HG03432 (cell line): ENCODE measurements at regions not wholly inside any gene's neighbourhood (a gene's known extent, or its start where the extent isn't known, plus 50 kb on each side); places are given as distances from the start of the nearest gene placed in this dataset.

Experiments used
- ATAC-seq: cut with Tn5 transposase; IDR thresholded peaks from one replicate; pipeline ENCODE4 v1.9.1; 2021; ENCODE audit warnings: mild to moderate bottlenecking, moderate library complexity; ENCODE audit not compliant: unreplicated experiment

DNA sequence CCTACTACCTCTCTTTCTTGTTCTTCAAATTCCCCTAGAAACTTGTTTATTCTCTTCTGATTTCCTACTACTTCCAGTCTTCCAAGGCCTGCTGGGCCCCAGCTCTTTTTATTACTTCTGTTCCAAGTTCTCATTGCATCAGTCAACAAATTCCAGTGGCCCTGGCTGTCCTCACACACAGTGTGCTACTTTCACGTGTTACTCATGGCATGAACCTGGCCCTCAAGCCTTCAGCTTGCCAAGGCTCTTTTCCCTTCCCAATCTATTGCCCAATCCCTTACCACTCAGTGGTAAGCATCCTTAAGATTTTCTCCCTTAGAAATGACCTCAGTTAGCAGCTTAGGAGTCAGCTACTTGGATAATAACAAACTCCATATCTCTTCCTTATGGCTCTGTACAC is 613.5 kb downstream of the LMO4 start:
- no peak for ATAC-seq

DNA sequence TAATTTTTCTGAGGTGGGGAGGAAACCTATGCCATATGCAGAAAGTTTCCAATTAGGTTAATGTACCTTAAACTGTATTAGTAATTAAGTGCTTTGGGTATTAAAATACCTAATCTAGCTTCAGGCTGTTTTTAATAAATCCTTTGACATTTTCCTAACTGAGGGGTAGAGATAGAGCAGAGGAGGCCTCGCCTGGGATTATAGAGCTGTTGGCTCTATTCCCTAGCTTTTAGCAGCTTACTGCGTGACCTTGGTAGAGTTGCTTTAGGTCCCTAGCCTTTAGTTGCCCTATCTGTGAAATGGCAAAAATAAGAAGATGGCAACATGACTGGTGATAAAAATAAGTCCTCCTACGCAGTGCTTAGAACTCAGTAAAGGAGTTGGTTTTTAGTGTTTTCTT is 621.0 kb downstream of the LMO4 start:
- ATAC-seq, result no peak

DNA sequence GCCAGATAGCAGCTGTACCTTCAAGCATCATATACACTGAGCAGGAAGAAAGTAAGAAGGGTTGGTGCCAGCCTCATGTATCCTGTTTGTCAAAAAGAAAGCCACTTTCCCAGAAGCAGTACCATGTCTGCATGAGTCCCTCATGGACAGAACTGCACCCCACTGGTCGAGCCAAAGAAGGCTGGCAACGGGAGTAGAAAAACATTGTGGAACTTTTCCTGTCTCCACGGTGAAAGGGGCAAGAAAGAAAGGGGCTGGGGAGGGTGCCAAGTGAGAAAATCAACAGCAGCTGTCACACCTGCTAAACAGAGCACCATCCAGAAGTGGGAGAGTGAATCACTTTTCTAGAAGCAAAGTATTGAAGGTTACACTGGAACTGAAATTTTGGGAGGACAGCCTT is 621.7 kb downstream of the LMO4 start:
- ATAC-seq, result no peak

DNA sequence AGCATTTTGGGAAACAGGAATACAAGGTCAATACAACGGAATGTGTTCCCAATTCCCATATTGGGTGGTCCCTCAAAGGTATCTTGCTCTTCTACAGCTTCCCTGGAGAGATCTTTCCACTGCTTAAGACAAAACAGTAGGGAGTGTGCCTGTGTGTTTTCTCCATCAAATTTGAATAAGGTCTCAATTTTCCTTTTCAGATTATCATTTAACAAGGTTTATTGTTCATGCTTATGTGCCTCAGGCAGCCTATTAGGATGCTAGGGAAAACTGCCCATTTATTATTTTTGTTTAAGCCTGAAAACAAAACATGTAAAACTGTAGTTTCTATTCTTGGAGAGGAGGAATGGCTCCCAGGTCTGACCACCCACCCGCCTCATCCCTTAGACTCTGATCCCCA is 622.7 kb downstream of the LMO4 start:
- ATAC-seq, result no peak

DNA sequence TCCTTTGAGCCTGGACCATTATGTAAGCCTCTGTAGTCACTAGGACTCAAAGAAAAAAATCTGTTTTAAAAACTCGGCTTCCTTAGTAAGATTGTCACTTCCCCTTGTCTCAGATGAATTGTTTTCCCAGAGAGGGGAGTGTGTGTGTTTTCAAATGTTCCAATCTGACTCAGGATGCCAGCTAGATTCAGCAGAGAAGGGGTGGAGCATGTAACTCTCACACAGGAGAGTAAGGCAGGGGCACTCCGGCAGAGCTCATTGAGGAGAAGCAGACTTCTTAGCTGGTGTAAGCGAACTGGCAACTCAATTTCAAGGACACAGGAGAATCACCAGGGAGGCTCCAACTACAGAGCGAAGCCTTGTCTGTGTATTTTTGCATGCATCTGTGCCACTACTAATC is 623.2 kb downstream of the LMO4 start:
- ATAC-seq, result no peak

DNA sequence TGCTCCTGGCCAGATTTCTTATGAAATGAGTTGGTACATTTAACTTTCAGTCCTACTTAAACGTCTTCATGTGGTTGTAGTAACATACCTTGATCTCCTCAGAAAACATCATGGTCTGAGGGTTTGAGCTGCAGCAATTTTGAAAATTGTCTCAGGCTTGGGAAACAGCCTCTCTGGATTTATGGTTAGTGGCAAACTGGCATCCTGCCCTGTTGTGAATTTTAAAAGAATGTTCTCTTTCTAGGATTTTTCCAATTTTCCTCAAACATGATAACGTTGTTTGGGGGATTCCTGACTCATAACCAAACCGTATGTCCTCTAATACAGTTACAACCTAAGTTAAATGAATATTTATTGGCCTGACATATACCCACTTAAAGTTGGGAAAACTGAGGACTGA is 624.4 kb downstream of the LMO4 start:
- ATAC-seq, result no peak

DNA sequence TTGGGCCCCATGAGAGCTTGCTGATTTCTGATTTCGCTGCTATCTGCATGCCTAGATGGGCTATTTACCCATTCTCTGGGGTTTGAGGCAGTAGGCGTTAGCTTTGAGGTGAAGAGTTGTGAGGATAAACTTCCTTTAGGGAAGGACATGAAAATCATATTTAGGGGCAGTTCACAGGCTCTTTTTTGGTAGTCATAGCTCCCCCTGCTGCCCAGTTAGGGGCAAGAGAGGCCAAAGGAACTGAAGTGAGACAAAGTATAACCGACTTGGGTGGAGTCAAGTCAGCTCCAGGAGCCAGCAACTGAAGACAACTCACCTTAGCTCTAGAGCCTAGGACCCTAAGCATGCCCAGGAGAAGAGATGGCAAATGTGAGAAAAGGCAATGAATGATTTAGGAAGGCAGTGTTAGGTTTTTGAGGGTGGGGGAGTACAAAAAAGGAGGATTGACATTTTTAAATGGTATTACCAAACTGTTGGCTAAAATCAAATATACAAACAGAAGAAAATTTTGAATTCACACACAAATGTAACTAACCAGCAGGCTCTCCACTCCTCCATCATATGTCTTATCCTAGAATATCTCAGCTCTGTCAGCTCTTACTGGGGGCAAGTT is 625.2 kb downstream of the LMO4 start:
- peak; percentile 92 for ATAC-seq

DNA sequence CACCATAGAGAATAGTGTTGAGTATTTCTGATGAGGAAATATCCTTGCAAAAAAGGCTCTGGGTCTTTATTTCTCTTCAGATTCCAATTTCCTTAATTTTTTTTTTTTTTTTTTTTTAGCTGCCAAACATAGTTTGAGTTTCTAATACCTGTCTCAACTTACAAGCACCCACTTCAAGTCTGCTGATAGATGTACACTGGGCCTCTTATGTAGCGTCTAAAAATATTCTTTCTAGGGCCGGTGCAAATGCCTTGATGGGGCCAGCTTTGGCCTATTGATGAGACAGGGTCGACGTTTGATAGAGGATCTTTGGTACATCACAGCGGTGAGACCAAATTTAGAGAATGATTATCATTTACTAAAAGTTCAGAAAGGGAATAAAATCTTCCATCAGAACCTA is 626.4 kb downstream of the LMO4 start:
- no peak for ATAC-seq

DNA sequence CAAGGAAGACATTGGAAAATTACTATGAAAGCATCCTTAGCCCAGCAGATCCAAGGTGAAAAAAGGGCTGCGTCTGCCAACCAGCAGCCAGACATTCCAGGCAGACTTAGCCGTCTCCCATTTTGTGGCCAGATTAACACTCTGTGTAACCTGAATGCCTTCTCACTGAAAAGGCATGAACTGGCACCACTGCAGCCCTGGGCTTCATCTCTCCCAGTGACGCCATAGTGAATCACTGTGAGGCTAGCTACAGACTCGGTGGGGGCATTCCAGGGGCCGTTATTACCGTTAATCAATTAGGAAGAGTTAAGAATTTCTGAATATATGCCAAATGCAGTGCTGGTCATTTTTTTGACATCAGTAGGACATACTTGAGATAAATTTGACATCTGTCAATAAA is 627.4 kb downstream of the LMO4 start:
- ATAC-seq, result no peak

DNA sequence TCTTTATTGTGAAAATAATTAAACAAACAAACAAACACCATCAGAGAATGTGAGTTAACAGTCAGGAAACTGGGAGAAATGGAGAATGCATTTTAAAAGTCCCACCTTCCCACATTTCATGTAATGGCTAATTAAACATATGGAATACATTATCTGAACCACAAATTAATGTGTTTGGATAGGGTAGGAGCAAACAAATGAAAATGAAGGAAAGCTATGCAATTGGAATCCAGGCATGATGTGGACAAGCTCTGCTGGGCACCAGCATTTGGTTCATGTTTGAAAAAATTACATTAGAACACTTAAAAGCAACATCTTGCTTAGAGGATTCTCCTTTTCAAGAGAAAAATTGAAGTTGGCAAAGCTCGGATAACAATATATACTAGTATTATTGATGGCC is 628.1 kb downstream of the LMO4 start:
- ATAC-seq, result no peak

DNA sequence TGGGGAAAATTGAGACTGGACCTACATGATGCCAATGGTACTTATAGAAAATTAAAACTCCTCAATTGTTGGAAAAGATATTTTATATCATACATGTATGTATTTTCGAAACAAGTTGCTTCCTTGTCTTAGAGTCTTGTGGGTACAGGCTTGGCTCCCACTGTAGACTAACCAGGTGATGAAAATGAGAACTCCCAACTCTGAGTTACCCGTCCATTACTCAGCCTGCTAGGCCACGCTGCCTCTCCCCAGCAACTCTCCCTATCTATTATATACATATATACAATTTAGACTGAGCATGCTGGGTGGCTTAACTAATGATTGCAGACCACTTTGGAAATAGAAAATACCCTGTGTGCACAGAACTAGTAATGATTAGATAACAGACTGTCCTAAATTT is 628.7 kb downstream of the LMO4 start:
- ATAC-seq, result no peak

DNA sequence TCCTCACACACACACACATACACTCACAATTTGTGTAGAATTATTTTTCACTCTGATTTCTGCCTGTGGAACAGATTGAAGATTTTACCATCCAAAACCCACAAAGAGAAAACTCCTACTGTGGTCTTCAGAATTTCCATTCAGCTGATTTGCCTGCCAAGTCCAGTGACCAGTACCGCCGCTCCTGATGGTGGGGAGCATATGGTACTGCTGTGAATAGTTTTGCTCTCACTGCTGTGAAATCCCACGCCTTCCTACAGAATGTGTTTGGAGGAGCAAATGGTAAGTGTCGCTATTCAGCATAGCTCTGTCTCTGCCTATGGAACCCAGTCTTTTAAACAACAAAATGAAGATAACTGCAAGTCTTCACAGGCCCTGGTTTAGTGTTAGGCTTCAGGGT is 629.5 kb downstream of the LMO4 start:
- no peak for ATAC-seq

DNA sequence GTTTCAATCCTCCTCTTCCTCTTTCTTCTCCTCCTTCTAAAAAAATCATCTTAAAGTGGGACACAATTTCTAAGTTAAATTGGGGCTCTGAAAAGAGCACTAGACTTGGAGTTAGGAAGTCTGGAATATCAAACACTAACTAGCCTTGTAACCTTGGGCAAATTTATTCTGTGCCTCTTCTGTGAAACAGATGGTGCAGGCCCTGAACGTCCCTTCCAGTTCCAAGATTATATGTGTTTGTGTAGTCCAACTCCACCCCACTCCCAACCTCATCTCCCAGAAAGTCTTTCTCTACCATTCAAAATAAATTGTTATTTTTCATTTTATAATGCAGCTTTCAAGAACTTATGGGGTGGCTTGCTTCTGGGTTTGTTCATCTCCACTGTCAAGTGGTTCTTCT is 630.0 kb downstream of the LMO4 start:
- ATAC-seq, result no peak

DNA sequence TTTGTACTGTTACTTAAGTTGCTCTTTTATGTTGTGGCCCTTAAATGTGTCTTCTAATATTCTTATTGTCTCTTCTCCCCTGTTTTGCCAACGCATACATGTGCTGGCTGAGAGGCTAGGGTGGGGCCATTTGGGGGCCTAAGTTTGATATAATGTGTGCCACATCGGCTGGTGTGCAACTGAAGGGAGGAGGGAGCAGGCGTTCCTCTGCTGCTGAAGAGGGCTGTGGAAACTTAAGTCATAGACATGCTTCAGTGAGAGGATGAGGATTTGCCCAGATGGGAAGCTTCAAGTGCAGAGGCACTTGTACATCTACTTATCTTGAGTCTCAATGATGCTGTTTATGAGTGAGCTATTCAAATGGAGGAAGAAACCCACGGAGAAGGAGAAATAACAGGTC is 630.6 kb downstream of the LMO4 start:
- ATAC-seq, result no peak

DNA sequence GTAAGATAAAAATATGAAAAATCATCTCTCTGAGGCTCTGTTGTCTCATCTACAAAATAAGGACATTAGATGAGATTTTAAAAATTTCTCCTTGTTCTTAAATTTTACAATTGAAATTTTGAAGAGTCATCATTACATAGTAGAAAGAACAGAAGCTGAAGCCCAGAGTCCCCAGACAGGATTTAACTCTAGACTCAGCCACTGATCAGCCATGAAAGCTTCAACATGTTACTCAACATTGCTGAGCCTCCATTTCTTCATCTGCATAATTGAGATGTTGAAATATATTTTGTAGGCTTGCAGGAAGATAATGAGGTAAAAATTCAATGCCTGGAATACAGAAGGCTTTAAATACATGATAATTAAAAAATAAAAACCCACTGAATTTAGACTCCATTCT is 633.3 kb downstream of the LMO4 start:
- no peak for ATAC-seq

DNA sequence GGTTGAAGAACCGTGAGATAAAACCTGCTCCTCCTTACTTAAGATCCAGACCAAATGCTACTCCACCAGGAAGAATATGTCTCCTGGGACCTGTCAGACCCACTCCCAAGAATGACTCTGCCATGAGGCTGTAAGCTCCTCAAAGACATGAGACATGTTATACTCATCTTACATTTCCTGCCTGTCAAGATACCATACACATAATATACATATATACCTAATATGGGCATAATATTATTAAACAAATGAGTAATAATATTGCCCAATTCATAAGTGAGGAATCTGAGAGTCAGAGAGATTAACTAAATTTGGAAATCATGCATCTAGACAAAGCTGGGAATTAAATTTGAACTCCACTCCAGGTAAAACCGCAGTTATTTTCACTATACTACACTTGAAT is 634.9 kb downstream of the LMO4 start:
- ATAC-seq, result no peak

DNA sequence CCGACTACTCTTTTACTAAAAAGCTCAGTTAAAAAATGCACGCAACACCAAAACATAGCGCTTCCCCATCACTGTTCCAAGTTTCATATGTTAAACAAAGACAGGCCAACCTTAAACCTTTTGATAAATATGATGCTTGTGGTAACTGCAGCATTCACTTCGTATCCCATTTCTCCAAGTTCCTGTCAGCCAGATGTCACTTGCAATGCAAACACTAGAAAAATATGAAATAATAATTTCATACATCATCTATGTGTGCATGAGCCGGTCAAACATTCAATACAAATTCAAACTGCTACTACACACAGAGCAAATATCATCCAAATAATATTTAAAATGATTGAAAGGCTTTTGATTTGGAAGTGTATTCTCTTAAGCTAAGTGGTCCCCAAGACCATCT is 636.5 kb downstream of the LMO4 start:
- no peak for ATAC-seq

DNA sequence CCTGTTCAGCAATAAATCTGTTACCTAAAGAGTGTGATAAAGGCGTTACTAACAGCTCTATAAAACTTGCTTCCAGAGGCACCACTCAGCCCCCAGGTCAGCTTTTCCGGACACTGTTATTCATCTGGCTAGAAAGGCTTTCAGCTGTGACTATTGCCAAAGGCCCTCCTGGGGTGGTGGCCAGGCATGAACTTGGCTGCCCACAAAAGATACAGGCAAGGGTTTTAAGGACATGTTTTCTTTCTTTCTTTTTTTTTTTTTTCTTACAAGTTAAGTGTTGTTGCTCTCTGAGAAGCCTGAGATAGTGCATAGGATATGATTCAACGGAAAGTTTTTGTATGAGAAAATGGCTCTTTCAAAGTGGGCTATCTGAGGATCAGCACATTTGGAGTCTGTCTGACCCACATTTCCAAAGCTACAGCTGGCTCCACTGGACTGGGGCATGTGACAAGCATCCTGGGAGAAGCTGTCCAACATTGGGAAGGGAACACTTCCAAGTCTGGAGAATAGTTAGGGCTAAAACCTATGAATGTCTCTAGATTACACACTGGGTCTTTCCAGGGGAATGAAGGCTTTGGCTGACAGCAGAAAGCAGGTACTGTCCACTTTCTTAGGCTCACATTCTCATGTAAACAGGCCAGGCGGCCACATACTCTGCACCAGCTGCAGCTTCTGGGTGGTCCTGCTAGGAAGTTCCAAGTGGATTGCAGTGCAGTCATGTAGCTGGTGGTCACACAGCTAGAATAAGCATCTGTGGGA is 639.7 kb downstream of the LMO4 start:
- no peak for ATAC-seq

DNA sequence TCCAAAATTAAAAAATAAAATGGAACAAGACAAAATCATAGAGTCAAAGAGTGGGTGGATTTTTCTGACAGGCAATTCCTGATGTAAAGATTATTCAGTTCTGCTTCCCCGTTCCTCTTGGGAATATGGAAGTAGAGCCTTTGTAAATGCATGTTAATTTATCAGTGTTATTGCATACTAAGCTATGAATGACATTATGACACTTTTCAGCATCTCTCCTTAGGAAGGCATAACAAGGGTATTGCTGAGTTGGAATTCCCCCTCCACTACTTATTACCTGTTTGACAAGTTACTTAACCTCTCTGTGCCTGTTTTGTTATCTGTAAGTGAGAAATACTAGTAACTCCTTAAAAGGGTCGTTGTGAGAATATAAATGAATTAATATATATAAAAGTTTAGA is 640.4 kb downstream of the LMO4 start:
- no peak for ATAC-seq

DNA sequence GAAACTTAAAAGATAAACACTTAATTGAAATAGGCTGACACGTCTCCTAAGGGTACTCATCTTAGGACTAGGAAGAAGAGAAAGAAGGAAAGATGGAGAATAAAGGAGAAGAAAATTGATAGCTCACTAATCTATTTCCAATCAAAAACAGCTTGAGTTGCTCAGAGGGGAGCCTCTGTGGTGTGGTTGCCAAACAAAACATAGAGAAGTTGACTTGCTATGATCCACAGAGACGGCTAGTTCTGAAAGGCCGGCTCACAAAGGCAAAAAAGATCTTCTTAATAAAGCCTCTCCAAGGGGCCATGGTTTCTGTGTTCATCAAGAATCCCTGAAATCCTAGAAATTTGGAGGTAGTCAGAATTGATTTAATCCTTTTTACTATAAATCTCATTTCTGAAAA is 644.1 kb downstream of the LMO4 start:
- ATAC-seq, result no peak

DNA sequence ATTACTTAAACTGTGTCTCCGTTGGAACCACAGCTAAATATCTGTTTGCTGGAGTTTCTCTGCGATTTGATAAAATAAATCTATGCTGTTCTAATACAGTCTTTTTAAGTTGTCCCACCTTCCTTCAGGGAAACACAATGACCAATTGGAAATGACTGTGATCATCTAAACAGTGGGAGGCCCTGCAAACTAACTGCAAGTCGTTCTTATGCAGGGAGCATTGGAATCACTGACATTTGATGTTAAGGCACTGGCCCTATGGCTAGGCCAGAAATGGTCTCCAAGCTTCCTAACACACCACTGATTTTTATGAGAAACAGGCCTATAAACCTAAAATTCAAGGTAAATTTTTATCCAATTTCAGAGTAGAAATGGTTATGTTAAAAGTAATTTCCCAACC is 645.2 kb downstream of the LMO4 start:
- no peak for ATAC-seq

DNA sequence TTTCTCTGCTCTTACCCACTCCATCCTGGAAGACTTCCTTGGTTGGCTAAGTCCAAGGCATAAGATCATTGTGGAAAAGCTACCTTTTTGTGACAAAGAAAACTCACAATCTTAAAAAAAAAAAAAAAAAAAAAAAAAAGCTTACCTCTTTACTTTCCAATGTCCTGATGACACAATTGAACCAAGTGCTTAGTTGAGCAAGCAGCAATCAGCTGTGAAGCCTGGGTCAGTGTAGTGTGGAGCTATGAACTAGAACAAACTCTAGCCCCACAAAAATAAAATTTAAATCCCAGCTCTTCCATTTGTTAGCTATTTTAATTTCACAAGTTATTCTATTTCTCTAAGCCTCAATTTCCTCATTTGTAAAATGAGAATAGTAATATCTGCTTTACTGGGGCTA is 647.6 kb downstream of the LMO4 start:
- no peak for ATAC-seq

DNA sequence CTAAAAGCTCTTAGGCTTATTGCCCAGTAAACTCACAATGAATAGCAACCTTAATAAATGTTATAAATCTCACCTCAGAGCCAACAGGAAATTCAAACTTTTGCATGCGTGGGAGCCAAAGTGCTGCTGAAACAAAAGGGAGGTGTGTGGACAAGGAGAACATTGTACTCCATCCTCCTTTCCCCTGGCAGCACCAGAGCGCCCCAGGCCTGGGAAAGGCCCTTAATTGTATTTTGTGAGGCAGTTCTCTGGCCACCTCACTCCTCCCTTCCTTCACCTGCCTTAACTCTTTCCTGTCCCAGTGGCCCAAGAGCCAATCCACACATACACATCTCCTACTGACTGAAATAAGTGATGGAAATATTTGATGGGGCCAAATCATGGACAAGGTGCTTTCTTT is 648.5 kb downstream of the LMO4 start:
- ATAC-seq, result no peak
